Esophagus squamous epithelium (tissue), 5 donors: ENCODE measurements at regions not wholly inside any gene's neighbourhood (a gene's known extent, or its start where the extent isn't known, plus 50 kb on each side); places are given as distances from the start of the nearest gene placed in this dataset.

Experiments used
- DNase-seq: peaks from one replicate; lab custom pipeline; 2025; lab: John Stamatoyannopoulos, UW
- H3K27ac ChIP-seq, 4 donors: fragments of 200-600 bp; sonication (generic); one replicate each; pipeline ENCODE4 v1.5.1; 2016 to 2019; ENCODE audit warnings: mild to moderate bottlenecking in 1 of 4
- H3K27me3 ChIP-seq, 4 donors: fragments of 200-600 bp; sonication (generic); 1 replicate in 3 of 4; 2 replicates in 1 of 4; pipeline versions ENCODE4 v1.5.1 to v1.6.0; 2017 to 2021; ENCODE audit warnings: antibody characterized with exemption in 1 of 4
- H3K36me3 ChIP-seq, 3 donors: fragments of 200-600 bp; sonication (generic); one replicate each; pipeline ENCODE4 v1.5.1; 2016 to 2019
- H3K4me1 ChIP-seq, 3 donors: fragments of 200-600 bp; sonication (generic); one replicate each; pipeline ENCODE4 v1.5.1; 2017 to 2019
- H3K4me3 ChIP-seq, 4 donors: fragments of 200-600 bp; sonication (generic); 1 replicate in 3 of 4; 2 replicates in 1 of 4; pipeline ENCODE4 v1.5.1; 2016 to 2019; ENCODE audit warnings: mild to moderate bottlenecking in 2 of 4, moderate library complexity in 1 of 4
- H3K9me3 ChIP-seq, 3 donors: fragments of 200-600 bp; sonication (generic); one replicate each; pipeline ENCODE4 v1.5.1; 2016 to 2019
- POLR2A ChIP-seq, 4 donors: fragments of 450-650 bp; IDR thresholded peaks; one replicate each; pipeline ENCODE4 v1.6.1; 2017; ENCODE audit warnings: antibody characterized with exemption in 4 of 4, mild to moderate bottlenecking in 4 of 4, moderate library complexity in 3 of 4
- WGBS, 2 donors: methylation state at CpG; one replicate each; pipeline ENCODE4 v1.1.5; 2018; 5-methylcytosine and 5-hydroxymethylcytosine counted together
- intact Hi-C: fragments of 100-400 bp; cut with DNase I; formaldehyde crosslinking; loops from one replicate; pipeline ENCODE4 v1.15.0; 2022
- TF ChIP-seq, protein P1 (sequence below), 6 experiments: fragments of 450-650 bp in 4 of 6; fragments of 200-600 bp in 2 of 6; sonication (generic) in 2 of 6; IDR thresholded peaks; one replicate each; pipeline ENCODE4 v1.5.1; 2016 to 2019; ENCODE audit warnings: antibody characterized with exemption in 6 of 6, mild to moderate bottlenecking in 4 of 6, moderate library complexity in 4 of 6
- donor health status: DM: yes; HTN: yes; CAD: no.

DNA sequence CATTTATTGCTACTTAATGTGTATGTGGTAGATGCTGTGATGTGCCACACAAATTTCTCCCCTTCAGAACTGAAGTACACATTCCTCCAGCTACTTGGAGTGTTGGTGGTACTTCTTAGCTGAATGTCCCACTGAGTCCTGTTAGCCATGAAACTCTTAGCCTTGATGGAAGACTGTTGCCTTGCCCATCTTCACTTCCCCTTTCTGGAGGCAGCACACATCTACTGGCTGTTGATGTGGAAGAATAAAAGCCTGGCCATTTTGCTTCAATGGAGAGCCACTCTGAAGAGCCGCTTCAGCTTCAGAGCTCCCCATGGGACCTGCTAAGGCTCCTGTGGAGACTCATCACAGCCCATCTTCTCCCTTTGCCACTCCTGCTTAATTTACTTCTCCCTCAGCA lies 157.7 kb upstream of the PITX2 start:
- Histone ChIP-seq H3K36me3 (no peaks in the 10 kb centered on the region), H3K9me3 (no peaks in the 10 kb centered on the region), H3K4me3 (no peak overlapping the region), H3K27me3 (no peaks in the 10 kb centered on the region), H3K4me1 (no peaks in the 10 kb centered on the region), H3K27ac (no peak overlapping the region)
- TF ChIP-seq POLR2A (IDR thresholded peaks at IDR 0.05), result no peak
- TF ChIP-seq, protein P1, sequence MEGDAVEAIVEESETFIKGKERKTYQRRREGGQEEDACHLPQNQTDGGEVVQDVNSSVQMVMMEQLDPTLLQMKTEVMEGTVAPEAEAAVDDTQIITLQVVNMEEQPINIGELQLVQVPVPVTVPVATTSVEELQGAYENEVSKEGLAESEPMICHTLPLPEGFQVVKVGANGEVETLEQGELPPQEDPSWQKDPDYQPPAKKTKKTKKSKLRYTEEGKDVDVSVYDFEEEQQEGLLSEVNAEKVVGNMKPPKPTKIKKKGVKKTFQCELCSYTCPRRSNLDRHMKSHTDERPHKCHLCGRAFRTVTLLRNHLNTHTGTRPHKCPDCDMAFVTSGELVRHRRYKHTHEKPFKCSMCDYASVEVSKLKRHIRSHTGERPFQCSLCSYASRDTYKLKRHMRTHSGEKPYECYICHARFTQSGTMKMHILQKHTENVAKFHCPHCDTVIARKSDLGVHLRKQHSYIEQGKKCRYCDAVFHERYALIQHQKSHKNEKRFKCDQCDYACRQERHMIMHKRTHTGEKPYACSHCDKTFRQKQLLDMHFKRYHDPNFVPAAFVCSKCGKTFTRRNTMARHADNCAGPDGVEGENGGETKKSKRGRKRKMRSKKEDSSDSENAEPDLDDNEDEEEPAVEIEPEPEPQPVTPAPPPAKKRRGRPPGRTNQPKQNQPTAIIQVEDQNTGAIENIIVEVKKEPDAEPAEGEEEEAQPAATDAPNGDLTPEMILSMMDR (IDR thresholded peaks at IDR 0.05), result no peak
- 67 to 88% methylated on average over 1 of the region's 1 CpG for WGBS, 2 donors
- no peak for DNase-seq
- intact Hi-C loops, result no loop called here

DNA sequence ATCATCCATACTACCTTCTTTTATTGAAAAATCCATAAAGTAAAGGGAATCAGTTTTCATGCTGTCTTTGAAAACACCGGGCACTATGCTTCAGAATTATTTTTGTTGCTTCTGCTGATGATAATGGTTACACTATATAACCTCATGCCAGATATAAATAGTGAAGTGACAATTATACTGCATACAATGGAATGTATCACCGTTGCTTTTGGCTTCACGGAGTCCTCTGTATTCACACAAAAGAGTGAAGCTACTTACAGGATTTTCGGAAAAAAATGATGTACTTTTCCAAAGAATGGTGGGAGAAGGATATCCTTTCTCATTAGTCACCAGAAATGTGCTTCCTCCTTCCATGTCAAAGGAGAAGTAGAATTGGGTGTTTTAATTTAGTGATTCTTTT lies 159.1 kb upstream of the PITX2 start:
- no peaks in the 10 kb centered on the region for H3K4me1 ChIP-seq
- 53 to 59% methylated on average over 4 of the region's 4 CpGs for WGBS, 2 donors
- no peaks in the 10 kb centered on the region for H3K9me3 ChIP-seq
- DNase-seq, result no peak
- H3K27ac ChIP-seq, result no peak overlapping the region
- no peaks in the 10 kb centered on the region for H3K36me3 ChIP-seq
- no peak for TF ChIP-seq POLR2A (IDR thresholded peaks at IDR 0.05)
- TF ChIP-seq, protein P1 (IDR thresholded peaks at IDR 0.05), result no peak
- intact Hi-C loops, result no loop called here
- H3K27me3 ChIP-seq, result no peaks in the 10 kb centered on the region
- H3K4me3 ChIP-seq, result no peak overlapping the region

DNA sequence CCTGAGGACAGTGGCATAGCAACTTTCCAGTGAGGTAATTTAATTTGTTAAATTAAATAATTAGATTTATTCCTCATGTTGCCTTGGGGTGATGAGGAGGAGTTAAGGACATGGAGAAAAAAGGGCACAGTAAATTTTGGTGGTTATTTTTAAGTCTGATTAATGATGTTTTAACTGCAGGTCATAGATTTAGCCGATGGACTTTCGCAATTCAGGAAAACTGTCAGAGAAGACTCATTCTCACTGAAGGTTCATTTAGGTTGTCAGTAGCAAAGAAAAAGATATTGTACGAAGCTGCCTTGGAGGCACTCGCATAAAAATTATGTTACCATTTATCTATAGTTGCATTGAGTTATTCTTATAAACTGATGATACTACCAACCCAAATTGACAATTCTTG lies 164.2 kb upstream of the PITX2 start:
- WGBS, 2 donors, result 58 to 85% methylated on average over 4 of the region's 4 CpGs
- intact Hi-C loops, result no loop called here

DNA sequence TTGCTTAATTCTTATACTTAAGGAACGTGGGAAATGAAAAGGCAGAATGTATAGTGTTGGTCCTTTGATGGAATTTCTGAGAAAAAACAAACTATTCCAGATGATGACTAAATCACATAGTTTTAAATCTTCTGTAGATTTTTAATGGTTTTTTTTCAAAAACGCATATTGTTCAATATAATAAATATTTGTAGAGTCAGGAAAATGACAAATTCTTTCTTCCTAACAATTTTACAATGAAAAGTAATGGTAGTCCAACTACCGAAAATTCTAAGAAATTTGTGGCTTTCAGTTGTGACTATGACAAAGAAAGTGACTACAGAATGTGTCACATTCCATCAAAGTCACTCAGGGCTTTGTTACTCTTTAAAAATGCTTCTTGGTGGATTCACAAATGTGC lies 164.8 kb upstream of the PITX2 start:
- no peaks in the 10 kb centered on the region for H3K36me3 ChIP-seq
- no peaks in the 10 kb centered on the region for H3K9me3 ChIP-seq
- H3K27me3 ChIP-seq, result no peaks in the 10 kb centered on the region
- DNase-seq, result no peak
- no peaks in the 10 kb centered on the region for H3K4me1 ChIP-seq
- 57 to 64% methylated on average over 3 of the region's 3 CpGs for WGBS, 2 donors
- no peak overlapping the region for H3K4me3 ChIP-seq
- TF ChIP-seq, protein P1 (IDR thresholded peaks at IDR 0.05), result no peak
- TF ChIP-seq POLR2A (IDR thresholded peaks at IDR 0.05), result no peak
- intact Hi-C loops, result no loop called here
- H3K27ac ChIP-seq, result no peak overlapping the region

More for the DNA sequence above, 164.2 kb upstream of the PITX2 start:
- Histone ChIP-seq H3K4me3 (no peak overlapping the region), H3K4me1 (no peaks in the 10 kb centered on the region), H3K36me3 (no peaks in the 10 kb centered on the region), H3K27ac (no peak overlapping the region), H3K9me3 (no peaks in the 10 kb centered on the region), H3K27me3 (no peaks in the 10 kb centered on the region)
- no peak for DNase-seq
- TF ChIP-seq POLR2A (IDR thresholded peaks at IDR 0.05), result no peak
- TF ChIP-seq, protein P1 (IDR thresholded peaks at IDR 0.05), result no peak

DNA sequence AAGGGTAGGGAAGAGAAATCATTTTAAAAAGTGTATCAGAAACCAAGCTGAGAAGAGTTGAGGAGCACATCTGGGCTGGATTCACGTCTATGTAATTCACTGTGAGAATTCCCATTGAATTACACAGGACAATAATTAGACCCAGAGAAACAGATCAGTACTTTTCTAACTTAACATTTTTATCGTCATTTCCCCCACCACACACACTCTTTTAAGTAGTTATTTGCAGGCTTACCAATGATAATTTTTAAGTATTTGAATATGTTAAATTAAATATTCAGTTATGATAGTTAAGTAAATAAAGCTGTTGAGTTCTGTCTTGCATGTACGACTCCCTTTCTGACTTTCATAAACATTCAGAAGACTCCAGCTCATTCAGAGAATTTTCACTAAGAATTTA lies 165.4 kb upstream of the PITX2 start:
- intact Hi-C loops, result no loop called here
- Histone ChIP-seq H3K27me3 (no peaks in the 10 kb centered on the region), H3K4me3 (no peak overlapping the region), H3K36me3 (no peaks in the 10 kb centered on the region), H3K4me1 (no peaks in the 10 kb centered on the region), H3K9me3 (no peaks in the 10 kb centered on the region), H3K27ac (no peak overlapping the region)
- WGBS, 2 donors, result 64 to 65% methylated on average over 3 of the region's 3 CpGs
- TF ChIP-seq, protein P1 (IDR thresholded peaks at IDR 0.05), result no peak
- no peak for TF ChIP-seq POLR2A (IDR thresholded peaks at IDR 0.05)
- no peak for DNase-seq
